Smooth muscle cell (in vitro differentiated cells): ENCODE measurements at regions not wholly inside any gene's neighbourhood (a gene's known extent, or its start where the extent isn't known, plus 50 kb on each side); places are given as distances from the start of the nearest gene placed in this dataset.

ENCODE experiments used
- DNase-seq: peaks from one replicate; lab custom pipeline; 2025; ENCODE audit not compliant: unreplicated experiment; lab: John Stamatoyannopoulos, UW
- H2AFZ ChIP-seq: fragments of 200-600 bp; sonication (generic); 2 replicates; pipeline ENCODE4 v1.6.0; 2016; ENCODE audit warnings: antibody characterized with exemption, low read depth, mild to moderate bottlenecking
- H3F3A ChIP-seq: fragments of 200-600 bp; sonication (generic); 2 replicates; pipeline ENCODE4 v1.6.0; 2017; ENCODE audit warnings: antibody characterized with exemption, low read depth
- H3K27ac ChIP-seq: fragments of 200-600 bp; sonication (generic); 2 replicates; pipeline ENCODE4 v1.5.1; 2016; ENCODE audit warnings: low read depth, mild to moderate bottlenecking
- H3K27me3 ChIP-seq: fragments of 200-600 bp; sonication (generic); 2 replicates; pipeline ENCODE4 v1.6.1; 2016; ENCODE audit warnings: low read depth, mild to moderate bottlenecking
- H3K36me3 ChIP-seq: fragments of 200-600 bp; sonication (generic); 2 replicates; pipeline ENCODE4 v1.5.1; 2016; ENCODE audit warnings: low read depth
- H3K4me1 ChIP-seq: fragments of 200-600 bp; sonication (generic); 2 replicates; pipeline ENCODE4 v1.5.1; 2016; ENCODE audit warnings: low read depth
- H3K4me2 ChIP-seq: fragments of 200-600 bp; sonication (generic); 2 replicates; pipeline ENCODE4 v1.6.0; 2016; ENCODE audit warnings: mild to moderate bottlenecking
- H3K4me3 ChIP-seq: fragments of 200-600 bp; sonication (generic); 2 replicates; pipeline ENCODE4 v1.5.1; 2016; ENCODE audit warnings: mild to moderate bottlenecking
- H3K79me2 ChIP-seq: fragments of 200-600 bp; sonication (generic); 2 replicates; pipeline ENCODE4 v1.6.0; 2016; ENCODE audit warnings: low read depth, mild to moderate bottlenecking
- H3K9ac ChIP-seq: fragments of 200-600 bp; sonication (generic); 2 replicates; pipeline ENCODE4 v1.6.0; 2016; ENCODE audit warnings: low read depth
- H3K9me3 ChIP-seq: fragments of 200-600 bp; sonication (generic); replicated peaks from 2 replicates; pipeline ENCODE4 v1.5.1; 2016; ENCODE audit warnings: low read depth
- H4K20me1 ChIP-seq: fragments of 200-600 bp; sonication (generic); 2 replicates; pipeline ENCODE4 v1.6.0; 2016; ENCODE audit warnings: low read depth
- CTCF ChIP-seq: fragments of 200-600 bp; sonication (generic); IDR thresholded peaks from 2 replicates; pipeline ENCODE4 v1.5.1; 2017; ENCODE audit warnings: borderline replicate concordance, mild to moderate bottlenecking, antibody characterized with exemption; ENCODE audit not compliant: insufficient read depth, poor library complexity, severe bottlenecking
- WGBS: methylation state at CpG from one replicate; pipeline ENCODE4 v1.1.7; 2016; ENCODE audit warnings: low lambda C conversion rate; 5-methylcytosine and 5-hydroxymethylcytosine counted together

GRCh38 chr14:66237741-66238140 is 248.4 kb upstream of the CCDC196 start:
- Histone ChIP-seq H3K27ac (no peak overlapping the region), H4K20me1 (no peaks in the 10 kb centered on the region), H3K9me3 (no peaks in the 10 kb centered on the region), H3K9ac (no peak overlapping the region), H3K36me3 (no peaks in the 10 kb centered on the region), H3K27me3 (peaks cover 16% of the 10 kb centered on the region), H3K4me3 (no peak overlapping the region), H3F3A (no peaks in the 10 kb centered on the region), H3K79me2 (no peaks in the 10 kb centered on the region), H2AFZ (no peak overlapping the region), H3K4me2 (no peak overlapping the region), H3K4me1 (no peaks in the 10 kb centered on the region)
- WGBS: 79% methylated on average over 4 of the region's 4 CpGs
- no peak for TF ChIP-seq CTCF
- DNase-seq: no peak

DNA sequence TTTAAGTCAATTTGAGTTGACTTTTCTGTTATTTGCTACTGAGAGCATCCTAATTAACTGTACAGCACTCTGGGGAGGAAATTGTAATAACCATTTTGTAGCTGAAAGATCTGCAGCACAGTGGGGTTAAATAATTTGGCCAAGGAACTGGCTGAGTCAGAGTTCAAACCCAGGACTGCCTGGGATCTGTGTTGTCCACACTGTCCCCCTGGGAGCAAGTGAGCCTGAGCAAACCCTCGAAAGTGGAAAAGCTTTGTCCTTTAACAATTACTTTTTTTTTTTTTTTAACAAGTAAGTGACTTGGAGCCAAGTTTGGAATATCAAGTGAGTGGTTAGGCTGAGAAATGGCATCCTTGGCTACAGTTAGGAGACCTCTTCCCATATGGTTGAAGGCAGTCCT is 247.2 kb upstream of the CCDC196 start:
- H3K4me2 ChIP-seq: no peak overlapping the region
- no peaks in the 10 kb centered on the region for H3K4me1 ChIP-seq
- no peaks in the 10 kb centered on the region for H3K79me2 ChIP-seq
- peaks cover 16% of the 10 kb centered on the region for H3K27me3 ChIP-seq
- no peak overlapping the region for H3K27ac ChIP-seq
- H2AFZ ChIP-seq: no peak overlapping the region
- H3K4me3 ChIP-seq: no peak overlapping the region
- H3K9ac ChIP-seq: no peak overlapping the region
- TF ChIP-seq CTCF: no peak
- no peaks in the 10 kb centered on the region for H4K20me1 ChIP-seq
- no peaks in the 10 kb centered on the region for H3K9me3 ChIP-seq
- no peaks in the 10 kb centered on the region for H3K36me3 ChIP-seq
- H3F3A ChIP-seq: no peaks in the 10 kb centered on the region
- 96% methylated on average over 1 of the region's 1 CpG for WGBS
- DNase-seq: no peak

DNA sequence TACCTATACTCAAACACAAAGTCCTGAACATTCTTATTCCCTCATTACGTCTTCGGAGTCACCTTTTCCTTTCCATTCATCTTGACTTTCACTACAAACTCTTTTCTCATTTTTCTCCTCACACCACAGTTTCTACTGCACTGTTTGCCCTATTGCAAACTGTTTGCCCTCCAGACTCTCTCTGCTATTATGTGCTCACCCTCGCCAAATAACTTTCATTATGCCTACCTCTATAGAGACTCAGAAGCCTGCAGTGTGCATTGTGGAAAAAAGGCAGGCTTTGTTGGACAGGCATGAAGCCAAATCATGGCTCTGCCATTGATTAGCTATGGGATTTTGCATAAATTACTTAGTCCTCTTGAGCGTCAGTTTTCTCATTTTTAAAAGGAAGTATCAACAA is 246.6 kb upstream of the CCDC196 start:
- Histone ChIP-seq H3K4me2 (no peak overlapping the region), H3F3A (no peaks in the 10 kb centered on the region), H3K36me3 (no peaks in the 10 kb centered on the region), H3K9ac (no peak overlapping the region), H3K27ac (no peak overlapping the region), H3K27me3 (peaks cover 16% of the 10 kb centered on the region), H4K20me1 (no peaks in the 10 kb centered on the region), H3K4me1 (no peaks in the 10 kb centered on the region), H3K4me3 (no peak overlapping the region), H2AFZ (no peak overlapping the region), H3K9me3 (no peaks in the 10 kb centered on the region), H3K79me2 (no peaks in the 10 kb centered on the region)
- no peak for TF ChIP-seq CTCF
- WGBS: 91% methylated on average over 4 of the region's 4 CpGs
- no peak for DNase-seq

- no peak for TF ChIP-seq CTCF
Measured at GRCh38 chr14:66240105-66240504, 246.1 kb upstream of the CCDC196 start.

More at GRCh38 chr14:66240105-66240504, 246.1 kb upstream of the CCDC196 start:
- H3K9ac ChIP-seq: no peak overlapping the region
- no peak for DNase-seq
- H3K9me3 ChIP-seq: no peaks in the 10 kb centered on the region
- H3K79me2 ChIP-seq: no peaks in the 10 kb centered on the region
- no peaks in the 10 kb centered on the region for H3F3A ChIP-seq
- no peak overlapping the region for H3K4me3 ChIP-seq
- H3K4me2 ChIP-seq: no peak overlapping the region
- H2AFZ ChIP-seq: no peak overlapping the region
- no peak overlapping the region for H3K27ac ChIP-seq
- H3K4me1 ChIP-seq: no peaks in the 10 kb centered on the region
- H3K36me3 ChIP-seq: no peaks in the 10 kb centered on the region
- H4K20me1 ChIP-seq: no peaks in the 10 kb centered on the region
- peaks cover 16% of the 10 kb centered on the region for H3K27me3 ChIP-seq
